ACC112 (cell line): ENCODE measurements at regions not wholly inside any gene's neighbourhood (a gene's known extent, or its start where the extent isn't known, plus 50 kb on each side); places are given as distances from the start of the nearest gene placed in this dataset.

Source experiments
- H2AFZ ChIP-seq: fragments of 200-600 bp; sonication (generic); one replicate; pipeline ENCODE4 v1.6.0; 2017; ENCODE audit warnings: antibody characterized with exemption, low read length; ENCODE audit not compliant: unreplicated experiment
- H3K27ac ChIP-seq: fragments of 200-600 bp; sonication (generic); 2 replicates; pipeline ENCODE4 v1.5.1; 2014; ENCODE audit warnings: low read depth, mild to moderate bottlenecking, antibody characterized with exemption, low read length, moderate library complexity
- H3K27me3 ChIP-seq: fragments of 200-600 bp; sonication (generic); 2 replicates; pipeline ENCODE4 v1.6.1; 2014; ENCODE audit warnings: mild to moderate bottlenecking, antibody characterized with exemption, low read length, moderate library complexity, mixed read lengths; ENCODE audit not compliant: insufficient read depth
- H3K36me3 ChIP-seq: fragments of 200-600 bp; sonication (generic); 2 replicates; pipeline ENCODE4 v1.6.1; 2016; ENCODE audit warnings: mild to moderate bottlenecking, antibody characterized with exemption, low read length, moderate library complexity, mixed read lengths; ENCODE audit not compliant: insufficient read depth
- H3K4me1 ChIP-seq: fragments of 200-600 bp; sonication (generic); one replicate; pipeline ENCODE4 v1.6.1; 2016; ENCODE audit warnings: low read length, mixed read lengths; ENCODE audit not compliant: insufficient read depth, unreplicated experiment, control insufficient read depth
- H3K4me3 ChIP-seq: fragments of 200-600 bp; sonication (generic); 2 replicates; pipeline ENCODE4 v1.5.1; 2014; ENCODE audit warnings: mild to moderate bottlenecking, low read depth, low read length
- H3K79me2 ChIP-seq: fragments of 200-600 bp; sonication (generic); one replicate; pipeline ENCODE4 v1.6.0; 2016; ENCODE audit warnings: low read length; ENCODE audit not compliant: control insufficient read depth, unreplicated experiment, insufficient read depth

- H2AFZ ChIP-seq: no peak overlapping the region
- H3K79me2 ChIP-seq: no peaks in the 10 kb centered on the region
- no peaks in the 10 kb centered on the region for H3K36me3 ChIP-seq
- no peak overlapping the region for H3K4me3 ChIP-seq
- no peaks in the 10 kb centered on the region for H3K27me3 ChIP-seq
- no peaks in the 10 kb centered on the region for H3K4me1 ChIP-seq
- no peak overlapping the region for H3K27ac ChIP-seq
Observed at GRCh38 chr12:78680596-78680995, 184.0 kb upstream of the SYT1 start.

GRCh38 chr12:78683031-78683430, 181.5 kb upstream of the SYT1 start:
- no peak overlapping the region for H3K27ac ChIP-seq
- H3K27me3 ChIP-seq: no peaks in the 10 kb centered on the region
- no peak overlapping the region for H2AFZ ChIP-seq
- no peak overlapping the region for H3K4me3 ChIP-seq
- H3K79me2 ChIP-seq: no peaks in the 10 kb centered on the region
- H3K4me1 ChIP-seq: no peaks in the 10 kb centered on the region
- no peaks in the 10 kb centered on the region for H3K36me3 ChIP-seq

GRCh38 chr12:78683626-78684025, 180.9 kb upstream of the SYT1 start:
- no peak overlapping the region for H2AFZ ChIP-seq

GRCh38 chr12:78684419-78684818, 180.2 kb upstream of the SYT1 start:
- H3K36me3 ChIP-seq: no peaks in the 10 kb centered on the region
- H3K4me1 ChIP-seq: no peaks in the 10 kb centered on the region
- no peaks in the 10 kb centered on the region for H3K27me3 ChIP-seq
- H3K27ac ChIP-seq: no peak overlapping the region
- no peak overlapping the region for H3K4me3 ChIP-seq
- H2AFZ ChIP-seq: no peak overlapping the region
- no peaks in the 10 kb centered on the region for H3K79me2 ChIP-seq

More at GRCh38 chr12:78683626-78684025, 180.9 kb upstream of the SYT1 start:
- no peaks in the 10 kb centered on the region for H3K79me2 ChIP-seq
- no peak overlapping the region for H3K4me3 ChIP-seq
- no peaks in the 10 kb centered on the region for H3K27me3 ChIP-seq
- H3K36me3 ChIP-seq: no peaks in the 10 kb centered on the region
- no peak overlapping the region for H3K27ac ChIP-seq
- no peaks in the 10 kb centered on the region for H3K4me1 ChIP-seq

GRCh38 chr12:78695749-78696148, 168.8 kb upstream of the SYT1 start:
- Histone ChIP-seq H3K4me1 (peaks cover 6% of the 10 kb centered on the region), H3K27ac (no peak overlapping the region), H3K27me3 (no peaks in the 10 kb centered on the region), H2AFZ (no peak overlapping the region), H3K36me3 (no peaks in the 10 kb centered on the region), H3K4me3 (no peak overlapping the region), H3K79me2 (no peaks in the 10 kb centered on the region)

GRCh38 chr12:78696267-78696666, 168.3 kb upstream of the SYT1 start:
- Histone ChIP-seq H3K36me3 (no peaks in the 10 kb centered on the region), H3K27me3 (no peaks in the 10 kb centered on the region), H3K4me3 (no peak overlapping the region), H3K27ac (no peak overlapping the region), H3K79me2 (no peaks in the 10 kb centered on the region), H3K4me1 (peaks cover 6% of the 10 kb centered on the region), H2AFZ (no peak overlapping the region)

- no peak overlapping the region for H2AFZ ChIP-seq
- no peak overlapping the region for H3K27ac ChIP-seq
- H3K27me3 ChIP-seq: no peaks in the 10 kb centered on the region
- H3K4me1 ChIP-seq: peaks cover 6% of the 10 kb centered on the region
- no peak overlapping the region for H3K4me3 ChIP-seq
- H3K36me3 ChIP-seq: no peaks in the 10 kb centered on the region
- no peaks in the 10 kb centered on the region for H3K79me2 ChIP-seq
Observed at GRCh38 chr12:78697817-78698415, 166.7 kb upstream of the SYT1 start.

- Histone ChIP-seq H3K27me3 (no peaks in the 10 kb centered on the region), H3K4me3 (no peak overlapping the region)
Observed at GRCh38 chr12:78698747-78699146, 165.8 kb upstream of the SYT1 start.

GRCh38 chr12:78700565-78700964, 164.0 kb upstream of the SYT1 start:
- no peak overlapping the region for H3K4me3 ChIP-seq
- H3K27me3 ChIP-seq: no peaks in the 10 kb centered on the region
- no peak overlapping the region for H2AFZ ChIP-seq
- no peaks in the 10 kb centered on the region for H3K79me2 ChIP-seq
- no peaks in the 10 kb centered on the region for H3K36me3 ChIP-seq
- H3K4me1 ChIP-seq: peaks cover 22% of the 10 kb centered on the region
- no peak overlapping the region for H3K27ac ChIP-seq

More at GRCh38 chr12:78698747-78699146, 165.8 kb upstream of the SYT1 start:
- Histone ChIP-seq H3K4me1 (peaks cover 10% of the 10 kb centered on the region), H3K36me3 (no peaks in the 10 kb centered on the region), H3K79me2 (no peaks in the 10 kb centered on the region), H3K27ac (no peak overlapping the region), H2AFZ (no peak overlapping the region)

GRCh38 chr12:78703820-78704525, 160.6 kb upstream of the SYT1 start:
- H3K79me2 ChIP-seq: no peaks in the 10 kb centered on the region
- H3K27ac ChIP-seq: peak overlapping the region; percentile 71
- peak overlapping the region; percentile 31 for H3K4me3 ChIP-seq
- H2AFZ ChIP-seq: no peak overlapping the region
- H3K27me3 ChIP-seq: no peaks in the 10 kb centered on the region
- H3K36me3 ChIP-seq: no peaks in the 10 kb centered on the region
- H3K4me1 ChIP-seq: peaks cover 18% of the 10 kb centered on the region

- no peak overlapping the region for H2AFZ ChIP-seq
- H3K79me2 ChIP-seq: no peaks in the 10 kb centered on the region
- no peaks in the 10 kb centered on the region for H3K36me3 ChIP-seq
- H3K4me3 ChIP-seq: no peak overlapping the region
- H3K4me1 ChIP-seq: no peaks in the 10 kb centered on the region
- H3K27ac ChIP-seq: no peak overlapping the region
- no peaks in the 10 kb centered on the region for H3K27me3 ChIP-seq
Observed at GRCh38 chr12:78711954-78712353, 152.6 kb upstream of the SYT1 start.
